ENCODE measurements at regions not wholly inside any gene's neighbourhood (a gene's known extent, or its start where the extent isn't known, plus 50 kb on each side); places are given as distances from the start of the nearest gene placed in this dataset.

GRCh38 chr12:43169115-43169681 is 382.8 kb downstream of the ADAMTS20 start:
- Mint-ChIP-seq H3K27ac (ENCODE audit: unreplicated experiment) (no peak overlapping the region), H3K4me3 (ENCODE audit: unreplicated experiment) (no peak overlapping the region), H3K9me3 (ENCODE audit: unreplicated experiment) (no peaks in the 10 kb centered on the region), H3K4me1 (ENCODE audit: low read depth, unreplicated experiment) (no peaks in the 10 kb centered on the region), H3K36me3 (ENCODE audit: low read depth, unreplicated experiment) (no peaks in the 10 kb centered on the region), H3K27me3 (ENCODE audit: low read depth, unreplicated experiment) (no peaks in the 10 kb centered on the region)
- TF ChIP-seq EZH2 (IDR thresholded peaks at IDR 0.05; ENCODE audit: insufficient read depth, low read length) (no peak), CTCF (IDR thresholded peaks at IDR 0.05; ENCODE audit: insufficient read depth, low read depth, low read length) (no peak)
- Histone ChIP-seq H3K4me2 (ENCODE audit: low read length) (no peak overlapping the region), H4K20me1 (ENCODE audit: insufficient read depth, low read length) (no peaks in the 10 kb centered on the region), H3K79me2 (ENCODE audit: insufficient read depth, low read length) (no peaks in the 10 kb centered on the region), H3K36me3 (ENCODE audit: insufficient read depth, low read length) (no peaks in the 10 kb centered on the region), H3K9me3 (ENCODE audit: insufficient read depth, low read depth, low read length) (no peaks in the 10 kb centered on the region), H2AFZ (ENCODE audit: low read depth, low read length) (no peak overlapping the region), H3K4me3 (ENCODE audit: insufficient read depth, low read depth, low read length) (no peak overlapping the region), H3K4me1 (ENCODE audit: insufficient read depth, low read length) (no peaks in the 10 kb centered on the region), H3K27ac (ENCODE audit: low read depth, low read length) (no peak overlapping the region), H3K27me3 (ENCODE audit: insufficient read depth, low read length) (no peaks in the 10 kb centered on the region), H3K9ac (ENCODE audit: low read length) (no peak overlapping the region)
- DNase-seq (ENCODE audit: low read depth), result peak; percentile 32
- FAIRE-seq, result no peak

- TF ChIP-seq CTCF (IDR thresholded peaks at IDR 0.05; ENCODE audit: insufficient read depth, low read depth, low read length) (no peak), EZH2 (IDR thresholded peaks at IDR 0.05; ENCODE audit: insufficient read depth, low read length) (no peak)
- H3K9me3 ChIP-seq (ENCODE audit: insufficient read depth, low read depth, low read length), result no peaks in the 10 kb centered on the region
- DNase-seq (ENCODE audit: low read depth) (no peak), FAIRE-seq (no peak)
- H2AFZ ChIP-seq (ENCODE audit: low read depth, low read length), result no peak overlapping the region
- Mint-ChIP-seq H3K9me3 (ENCODE audit: unreplicated experiment) (no peaks in the 10 kb centered on the region), H3K36me3 (ENCODE audit: low read depth, unreplicated experiment) (no peaks in the 10 kb centered on the region), H3K27me3 (ENCODE audit: low read depth, unreplicated experiment) (no peaks in the 10 kb centered on the region), H3K4me3 (ENCODE audit: unreplicated experiment) (no peak overlapping the region), H3K4me1 (ENCODE audit: low read depth, unreplicated experiment) (no peaks in the 10 kb centered on the region), H3K27ac (ENCODE audit: unreplicated experiment) (no peak overlapping the region)
- no peaks in the 10 kb centered on the region for H3K79me2 ChIP-seq (ENCODE audit: insufficient read depth, low read length)
- no peaks in the 10 kb centered on the region for H3K36me3 ChIP-seq (ENCODE audit: insufficient read depth, low read length)
- H3K4me3 ChIP-seq (ENCODE audit: insufficient read depth, low read depth, low read length), result no peak overlapping the region
- no peaks in the 10 kb centered on the region for H4K20me1 ChIP-seq (ENCODE audit: insufficient read depth, low read length)
- H3K9ac ChIP-seq (ENCODE audit: low read length), result no peak overlapping the region
- H3K4me1 ChIP-seq (ENCODE audit: insufficient read depth, low read length), result no peaks in the 10 kb centered on the region
- no peaks in the 10 kb centered on the region for H3K27me3 ChIP-seq (ENCODE audit: insufficient read depth, low read length)
- no peak overlapping the region for H3K27ac ChIP-seq (ENCODE audit: low read depth, low read length)
- no peak overlapping the region for H3K4me2 ChIP-seq (ENCODE audit: low read length)
These were observed 384.3 kb downstream of the ADAMTS20 start for GRCh38 chr12:43167691-43168090.

GRCh38 chr12:43165351-43165750 is 386.7 kb downstream of the ADAMTS20 start:
- Histone ChIP-seq H3K27me3 (ENCODE audit: insufficient read depth, low read length) (no peaks in the 10 kb centered on the region), H3K27ac (ENCODE audit: low read depth, low read length) (no peak overlapping the region), H3K9ac (ENCODE audit: low read length) (no peak overlapping the region), H3K4me3 (ENCODE audit: insufficient read depth, low read depth, low read length) (no peak overlapping the region), H2AFZ (ENCODE audit: low read depth, low read length) (no peak overlapping the region), H4K20me1 (ENCODE audit: insufficient read depth, low read length) (no peaks in the 10 kb centered on the region), H3K4me2 (ENCODE audit: low read length) (no peak overlapping the region), H3K79me2 (ENCODE audit: insufficient read depth, low read length) (no peaks in the 10 kb centered on the region), H3K9me3 (ENCODE audit: insufficient read depth, low read depth, low read length) (no peaks in the 10 kb centered on the region), H3K36me3 (ENCODE audit: insufficient read depth, low read length) (no peaks in the 10 kb centered on the region), H3K4me1 (ENCODE audit: insufficient read depth, low read length) (no peaks in the 10 kb centered on the region)
- no peak for TF ChIP-seq EZH2 (IDR thresholded peaks at IDR 0.05; ENCODE audit: insufficient read depth, low read length)
- no peak for TF ChIP-seq CTCF (IDR thresholded peaks at IDR 0.05; ENCODE audit: insufficient read depth, low read depth, low read length)
- FAIRE-seq, result no peak
- H3K36me3 Mint-ChIP-seq (ENCODE audit: low read depth, unreplicated experiment), result no peaks in the 10 kb centered on the region
- no peaks in the 10 kb centered on the region for H3K27me3 Mint-ChIP-seq (ENCODE audit: low read depth, unreplicated experiment)
- H3K9me3 Mint-ChIP-seq (ENCODE audit: unreplicated experiment), result peaks cover 3% of the 10 kb centered on the region
- H3K4me1 Mint-ChIP-seq (ENCODE audit: low read depth, unreplicated experiment), result no peaks in the 10 kb centered on the region
- no peak overlapping the region for H3K27ac Mint-ChIP-seq (ENCODE audit: unreplicated experiment)
- no peak overlapping the region for H3K4me3 Mint-ChIP-seq (ENCODE audit: unreplicated experiment)
- DNase-seq (ENCODE audit: low read depth), result no peak
